ENCODE measurements at regions not wholly inside any gene's neighbourhood (a gene's known extent, or its start where the extent isn't known, plus 50 kb on each side); places are given as distances from the start of the nearest gene placed in this dataset.

GRCh38 chr12:24649634-24650033 lies 299.3 kb downstream of the BCAT1 start (continued):
- TF ChIP-seq HIC2 (CRISPR knock-in tag; IDR thresholded peaks at IDR 0.05; ENCODE audit: low read depth), result no peak
- no peak for TF ChIP-seq RFX3 (CRISPR knock-in tag; IDR thresholded peaks at IDR 0.05)
- no peak for TF ChIP-seq CREBL2 (CRISPR knock-in tag; IDR thresholded peaks at IDR 0.05; ENCODE audit: borderline replicate concordance)
- TF ChIP-seq RARG (CRISPR knock-in tag; IDR thresholded peaks at IDR 0.05; ENCODE audit: low read depth), result no peak
- TF ChIP-seq SMC3 (IDR thresholded peaks at IDR 0.05; ENCODE audit: low read length), result no peak
- no peak for TF ChIP-seq KMT2A (CRISPR knock-in tag; IDR thresholded peaks at IDR 0.05)
- TF ChIP-seq FOXP1 (IDR thresholded peaks at IDR 0.05), result no peak
- peak; percentile 48 for TF ChIP-seq FOXP1 (CRISPR knock-in tag; IDR thresholded peaks at IDR 0.05)
- no peak for TF ChIP-seq ZNF629 (CRISPR knock-in tag; conservative IDR thresholded peaks at IDR 0.05)
- TF ChIP-seq RFX5 (IDR thresholded peaks at IDR 0.05; ENCODE audit: low read depth, low read length), result peak; percentile 81
- TF ChIP-seq SSRP1 (CRISPR knock-in tag; IDR thresholded peaks at IDR 0.05), result no peak
- TF ChIP-seq ZC3H4 (CRISPR knock-in tag; IDR thresholded peaks at IDR 0.05; ENCODE audit: borderline replicate concordance), result no peak

- H3K27me3 ChIP-seq (ENCODE audit: control insufficient read depth in 1 of 2, insufficient read depth in 2 of 2, low read length in 2 of 2), result no peaks in the 10 kb centered on the region; a peak in 1 of 5 replicates
- H2AFZ ChIP-seq (ENCODE audit: low read length), result no peak overlapping the region
- no peaks in the 10 kb centered on the region for H3K79me2 ChIP-seq (ENCODE audit: insufficient read depth, low read length)
- H4K20me1 ChIP-seq (ENCODE audit: insufficient read depth, low read length), result no peaks in the 10 kb centered on the region
- H3K9ac ChIP-seq (ENCODE audit: insufficient read depth, low read depth, low read length), result no peak overlapping the region
- ATAC-seq (no peak), FAIRE-seq (no peak), DNase-seq (ENCODE audit: low spot score) (no peak)
- no TSS peak for BruUV-seq (replicated peaks)
- H3K36me3 ChIP-seq (replicated peaks in 1 of 2; ENCODE audit: control insufficient read depth in 1 of 2, insufficient read depth in 2 of 2, low read length in 2 of 2), result no peaks in the 10 kb centered on the region
- ChIA-PET POLR2A (no interaction called here), CTCF (ENCODE audit: low intra/inter-chr PET ratio, low total read pairs) (no interaction called here)
- H3K4me1 ChIP-seq (ENCODE audit: insufficient read depth, low read length), result peaks cover 6% of the 10 kb centered on the region; the same call in 1 of the 2 replicates
- TF ChIP-seq REST (IDR thresholded peaks at IDR 0.05; ENCODE audit: borderline replicate concordance in 1 of 2, low read depth in 1 of 2, low read length in 2 of 2) (peak in 1 of 2 experiments; percentile 57; a peak in 2 of 4 replicates), ZNF282 (IDR thresholded peaks at IDR 0.05; ENCODE audit: partially characterized antibody) (no peak), FOXA3 (CRISPR knock-in tag; IDR thresholded peaks at IDR 0.05) (no peak), ZBTB49 (CRISPR knock-in tag; IDR thresholded peaks at IDR 0.05; ENCODE audit: borderline replicate concordance) (no peak), MXD4 (CRISPR knock-in tag; IDR thresholded peaks at IDR 0.05) (no peak)
- H3K9me3 ChIP-seq (ENCODE audit: low read length), result no peaks in the 10 kb centered on the region
- no peak overlapping the region for H3K27ac ChIP-seq (ENCODE audit: extremely low read length, insufficient read depth, low read length)
- in situ Hi-C loops (cut with HindIII; ENCODE audit: extremely low pct_ligation_motif_present, low pct_unique_long_range_greater_than_20kb) (no loop called here), intact Hi-C loops (cut with micrococcal nuclease; ENCODE audit: unreplicated experiment) (no loop called here)
- no peak overlapping the region for H3K4me3 ChIP-seq (replicated peaks in 1 of 3; ENCODE audit: insufficient read depth in 1 of 3, low read depth in 2 of 3, low read length in 3 of 3)
- WGBS (ENCODE audit: low lambda C conversion rate), result 41% methylated on average over 3 of the region's 3 CpGs
- H3K4me2 ChIP-seq (ENCODE audit: low read depth, low read length), result no peak overlapping the region
These were observed 299.7 kb downstream of the BCAT1 start for GRCh38 chr12:24649209-24649608.

All from HepG2 (cell line).